HEK293T (cell line): ENCODE measurements at regions not wholly inside any gene's neighbourhood (a gene's known extent, or its start where the extent isn't known, plus 50 kb on each side); places are given as distances from the start of the nearest gene placed in this dataset.

ENCODE experiments used
- BHLHE40 ChIP-seq: fragments of 450-650 bp; IDR thresholded peaks from 2 replicates; pipeline ENCODE4 v1.6.1; 2016; ENCODE audit warnings: mild to moderate bottlenecking, moderate library complexity, borderline replicate concordance
- ELF4 ChIP-seq: fragments of 450-650 bp; IDR thresholded peaks from 2 replicates; pipeline ENCODE4 v1.6.1; 2017; ENCODE audit warnings: antibody characterized with exemption
- FOXK2 ChIP-seq: fragments of 450-650 bp; IDR thresholded peaks from 2 replicates; pipeline ENCODE4 v1.6.1; 2016; ENCODE audit warnings: mild to moderate bottlenecking
- HDGF ChIP-seq: fragments of 450-650 bp; IDR thresholded peaks from 2 replicates; pipeline ENCODE4 v1.6.1; 2017; ENCODE audit warnings: antibody characterized with exemption, borderline replicate concordance
- L3MBTL2 ChIP-seq: fragments of 450-650 bp; conservative IDR thresholded peaks from 2 replicates; pipeline ENCODE4 v1.6.1; 2016; ENCODE audit warnings: mild to moderate bottlenecking
- SP1 ChIP-seq: fragments of 450-650 bp; IDR thresholded peaks from 2 replicates; pipeline ENCODE4 v1.6.1; 2017
- SUZ12 ChIP-seq: fragments of 450-650 bp; IDR thresholded peaks from 2 replicates; pipeline ENCODE4 v1.6.1; 2016; ENCODE audit warnings: mild to moderate bottlenecking
- ZNF384 ChIP-seq: fragments of 450-650 bp; IDR thresholded peaks from 2 replicates; pipeline ENCODE4 v1.6.1; 2016

DNA sequence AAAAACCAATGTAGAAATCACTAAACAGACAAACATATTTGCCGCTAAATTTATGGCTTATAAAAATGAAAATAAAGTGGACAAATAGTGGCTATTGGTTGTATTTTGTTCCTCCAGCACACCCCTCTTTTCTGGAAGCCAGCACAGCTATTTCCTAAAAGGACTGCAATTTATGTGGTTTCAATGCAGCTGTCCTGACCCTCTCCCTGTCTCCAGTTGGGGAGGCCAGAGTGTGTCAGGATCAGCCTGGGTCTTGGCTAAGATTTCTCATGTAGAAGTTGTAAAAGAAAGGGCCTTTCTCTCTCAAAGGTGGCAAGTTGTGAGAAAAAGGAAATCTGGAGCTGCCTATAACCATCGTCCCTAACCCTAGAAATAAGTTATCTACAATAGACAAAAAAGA, 165.6 kb downstream of the ALDH8A1 start:
- TF ChIP-seq SUZ12 (no peak), L3MBTL2 (no peak), FOXK2 (no peak), BHLHE40 (no peak), ELF4 (no peak), SP1 (no peak), ZNF384 (no peak), HDGF (no peak)
